Neutrophil (primary cell): ENCODE measurements at regions not wholly inside any gene's neighbourhood (a gene's known extent, or its start where the extent isn't known, plus 50 kb on each side); places are given as distances from the start of the nearest gene placed in this dataset.
"Not testable (repeated sequence)": the region's sequence is repeated elsewhere in the genome, so short reads cannot be mapped to it uniquely, and the experiment has no call there.

Experiments
- H3K27ac ChIP-seq: fragments of 200-600 bp; sonication (generic); 2 replicates; pipeline ENCODE4 v1.5.1; 2016; ENCODE audit warnings: mild to moderate bottlenecking, moderate library complexity
- H3K27me3 ChIP-seq: fragments of 200-600 bp; sonication (generic); 2 replicates; pipeline ENCODE4 v1.6.0; 2016; ENCODE audit warnings: mild to moderate bottlenecking
- H3K36me3 ChIP-seq: fragments of 200-600 bp; sonication (generic); 2 replicates; pipeline ENCODE4 v1.5.1; 2017
- H3K4me1 ChIP-seq, 2 experiments: fragments of 200-600 bp in 1 of 2; sonication (generic) in 1 of 2; 1 replicate in 1 of 2; 2 replicates in 1 of 2; pipeline versions ENCODE4 v1.5.1 to v1.6.1; 2013 to 2016; ENCODE audit warnings: low read depth in 1 of 2, low read length in 1 of 2, mild to moderate bottlenecking in 1 of 2, moderate library complexity in 1 of 2; ENCODE audit not compliant: control insufficient read depth in 1 of 2, insufficient read depth in 1 of 2
- H3K4me3 ChIP-seq, 2 experiments: fragments of 200-600 bp in 1 of 2; sonication (generic) in 1 of 2; 1 replicate in 1 of 2; 2 replicates in 1 of 2; pipeline ENCODE4 v1.5.1; 2013 to 2016; ENCODE audit warnings: low read depth in 1 of 2, low read length in 1 of 2, mild to moderate bottlenecking in 1 of 2, moderate library complexity in 1 of 2
- H3K9me3 ChIP-seq: fragments of 200-600 bp; sonication (generic); 2 replicates; pipeline ENCODE4 v1.5.1; 2016
- TF ChIP-seq, protein P1 (sequence below): fragments of 200-600 bp; sonication (generic); IDR thresholded peaks from 2 replicates; pipeline ENCODE4 v1.5.1; 2016; ENCODE audit warnings: antibody characterized with exemption

DNA sequence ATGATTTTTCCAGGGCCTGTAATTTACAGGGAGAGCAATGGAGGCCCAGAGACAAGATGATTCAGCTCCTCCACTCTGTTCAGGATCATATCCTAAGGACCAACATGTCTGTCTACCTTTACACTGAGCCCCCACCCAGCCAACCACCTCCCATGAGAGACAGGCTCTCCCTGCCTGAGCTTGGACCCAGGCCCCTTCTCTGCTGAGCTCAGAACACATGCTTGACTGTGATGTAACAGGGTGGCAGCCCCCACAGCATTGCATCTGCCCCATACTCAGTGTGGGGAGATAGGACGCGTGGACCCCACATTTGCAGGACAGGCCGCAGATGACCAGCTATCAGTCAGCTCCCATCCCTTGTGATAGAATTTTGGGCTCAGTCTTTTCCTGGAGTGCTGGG, 313.9 kb downstream of the ADGRD1 start:
- H3K27me3 ChIP-seq: no peaks in the 10 kb centered on the region
- TF ChIP-seq, protein P1, sequence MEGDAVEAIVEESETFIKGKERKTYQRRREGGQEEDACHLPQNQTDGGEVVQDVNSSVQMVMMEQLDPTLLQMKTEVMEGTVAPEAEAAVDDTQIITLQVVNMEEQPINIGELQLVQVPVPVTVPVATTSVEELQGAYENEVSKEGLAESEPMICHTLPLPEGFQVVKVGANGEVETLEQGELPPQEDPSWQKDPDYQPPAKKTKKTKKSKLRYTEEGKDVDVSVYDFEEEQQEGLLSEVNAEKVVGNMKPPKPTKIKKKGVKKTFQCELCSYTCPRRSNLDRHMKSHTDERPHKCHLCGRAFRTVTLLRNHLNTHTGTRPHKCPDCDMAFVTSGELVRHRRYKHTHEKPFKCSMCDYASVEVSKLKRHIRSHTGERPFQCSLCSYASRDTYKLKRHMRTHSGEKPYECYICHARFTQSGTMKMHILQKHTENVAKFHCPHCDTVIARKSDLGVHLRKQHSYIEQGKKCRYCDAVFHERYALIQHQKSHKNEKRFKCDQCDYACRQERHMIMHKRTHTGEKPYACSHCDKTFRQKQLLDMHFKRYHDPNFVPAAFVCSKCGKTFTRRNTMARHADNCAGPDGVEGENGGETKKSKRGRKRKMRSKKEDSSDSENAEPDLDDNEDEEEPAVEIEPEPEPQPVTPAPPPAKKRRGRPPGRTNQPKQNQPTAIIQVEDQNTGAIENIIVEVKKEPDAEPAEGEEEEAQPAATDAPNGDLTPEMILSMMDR: no peak
- H3K9me3 ChIP-seq: no peaks in the 10 kb centered on the region

DNA sequence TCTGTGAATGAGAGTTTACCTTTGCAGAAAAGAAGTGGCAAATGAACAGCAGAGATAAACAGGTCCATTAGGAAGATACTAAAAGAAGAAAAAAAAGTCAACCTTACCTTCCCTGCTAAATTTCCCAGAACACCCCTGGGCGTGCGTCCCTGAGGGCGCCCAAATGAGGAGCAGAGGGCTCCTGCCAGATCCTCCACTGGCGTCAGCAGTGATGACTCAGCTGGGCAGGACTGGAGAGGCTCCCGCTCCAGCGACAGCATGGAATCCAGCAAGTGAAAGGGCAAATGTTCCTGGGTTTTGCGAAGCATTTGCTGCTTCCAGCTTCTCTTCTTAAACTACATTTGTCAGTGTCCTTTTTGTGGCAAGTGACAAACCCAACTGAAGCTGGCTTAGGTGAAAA, 314.4 kb downstream of the ADGRD1 start:
- H3K27me3 ChIP-seq, H3K27ac ChIP-seq, H3K4me1 ChIP-seq, H3K4me3 ChIP-seq, H3K36me3 ChIP-seq, H3K9me3 ChIP-seq: not testable (repeated sequence)

More for the DNA sequence above, 313.9 kb downstream of the ADGRD1 start:
- Histone ChIP-seq H3K4me3 (no peak overlapping the region), H3K27ac (no peak overlapping the region), H3K36me3 (no peaks in the 10 kb centered on the region), H3K4me1 (no peaks in the 10 kb centered on the region)

DNA sequence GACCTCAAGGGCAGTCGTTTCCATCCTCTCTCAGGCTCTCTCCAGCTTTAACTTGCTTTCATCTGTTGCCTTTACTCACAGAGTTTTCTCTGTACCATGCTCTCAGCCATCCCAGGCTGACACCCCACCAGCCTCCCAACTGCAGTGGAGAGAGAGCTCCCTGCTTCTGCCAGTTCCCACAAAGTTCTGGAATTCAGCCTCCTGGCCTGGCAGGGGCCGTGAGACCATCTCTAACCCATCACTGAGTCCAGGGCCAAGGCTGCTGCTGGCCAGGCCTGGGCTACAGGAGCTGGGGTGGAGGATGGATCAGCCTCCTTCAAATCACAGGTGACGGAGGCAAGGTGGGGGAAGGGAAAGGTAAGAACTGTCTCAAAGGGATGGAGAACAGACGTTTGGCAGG, 314.9 kb downstream of the ADGRD1 start:
- not testable (repeated sequence) for H3K4me3 ChIP-seq, H3K9me3 ChIP-seq, H3K27ac ChIP-seq, H3K27me3 ChIP-seq, H3K4me1 ChIP-seq, H3K36me3 ChIP-seq

DNA sequence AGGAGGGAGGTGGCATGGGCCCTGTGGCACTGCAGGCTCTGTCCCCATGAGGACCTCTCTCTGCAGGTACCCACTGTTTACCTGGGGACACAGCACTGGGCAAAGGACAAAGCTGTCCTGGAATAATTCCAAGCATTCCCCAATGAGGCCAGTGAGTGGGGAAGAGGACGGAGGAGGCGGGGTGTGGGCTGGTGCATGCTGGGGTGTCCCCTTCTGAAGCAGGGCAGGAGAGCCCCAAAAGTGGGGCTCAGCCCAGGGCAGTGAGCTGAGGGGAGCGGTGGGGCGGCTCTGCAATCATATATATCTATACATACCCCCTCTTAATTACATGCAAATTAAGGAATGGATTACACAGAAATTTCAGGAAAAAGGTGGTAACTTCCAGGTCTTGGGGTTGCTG, 315.8 kb downstream of the ADGRD1 start:
- Histone ChIP-seq H3K4me1 (no peaks in the 10 kb centered on the region), H3K27me3 (no peaks in the 10 kb centered on the region)
- TF ChIP-seq, protein P1: no peak

DNA sequence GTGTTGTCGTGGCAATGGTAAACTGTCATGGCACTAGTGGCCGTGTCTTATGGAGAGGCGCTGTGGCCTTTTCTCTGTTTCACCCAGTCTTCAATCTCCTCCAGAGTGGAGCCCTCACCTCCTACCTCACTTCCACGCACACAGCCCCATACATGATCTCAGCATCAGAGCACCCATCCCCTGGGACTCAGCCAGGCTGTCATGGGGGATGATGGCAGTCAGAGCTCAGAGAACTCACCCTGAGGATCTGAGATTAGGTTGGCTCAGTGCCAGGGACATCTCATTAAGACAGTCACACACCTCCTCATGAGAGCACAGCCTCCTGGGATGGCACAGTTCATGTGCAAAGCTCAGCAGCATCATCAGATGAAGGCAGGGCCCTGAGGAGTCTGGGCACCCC, 316.3 kb downstream of the ADGRD1 start:
- H3K36me3 ChIP-seq, H3K4me3 ChIP-seq, H3K27ac ChIP-seq, H3K9me3 ChIP-seq, H3K27me3 ChIP-seq, H3K4me1 ChIP-seq: not testable (repeated sequence)

More for the DNA sequence above, 315.8 kb downstream of the ADGRD1 start:
- Histone ChIP-seq H3K4me3 (no peak overlapping the region), H3K27ac (no peak overlapping the region), H3K36me3 (no peaks in the 10 kb centered on the region), H3K9me3 (no peaks in the 10 kb centered on the region)

DNA sequence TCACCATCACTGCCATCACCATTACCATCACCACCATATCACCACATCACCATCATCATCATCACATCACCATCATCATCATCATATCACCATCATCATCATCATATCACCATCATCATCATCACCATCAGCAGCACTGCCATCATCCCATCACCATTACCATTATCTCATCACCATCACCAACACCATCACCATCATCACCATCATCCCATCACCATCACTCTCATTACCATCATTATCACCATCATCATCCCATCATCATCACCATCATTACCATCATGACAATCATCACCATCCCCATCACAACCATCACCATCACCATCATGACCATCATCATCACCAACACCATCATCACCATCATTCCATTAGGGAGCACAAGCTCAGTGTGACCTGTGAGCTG, 318.0 kb downstream of the ADGRD1 start:
- H3K4me3 ChIP-seq: no peak overlapping the region
- no peaks in the 10 kb centered on the region for H3K4me1 ChIP-seq

DNA sequence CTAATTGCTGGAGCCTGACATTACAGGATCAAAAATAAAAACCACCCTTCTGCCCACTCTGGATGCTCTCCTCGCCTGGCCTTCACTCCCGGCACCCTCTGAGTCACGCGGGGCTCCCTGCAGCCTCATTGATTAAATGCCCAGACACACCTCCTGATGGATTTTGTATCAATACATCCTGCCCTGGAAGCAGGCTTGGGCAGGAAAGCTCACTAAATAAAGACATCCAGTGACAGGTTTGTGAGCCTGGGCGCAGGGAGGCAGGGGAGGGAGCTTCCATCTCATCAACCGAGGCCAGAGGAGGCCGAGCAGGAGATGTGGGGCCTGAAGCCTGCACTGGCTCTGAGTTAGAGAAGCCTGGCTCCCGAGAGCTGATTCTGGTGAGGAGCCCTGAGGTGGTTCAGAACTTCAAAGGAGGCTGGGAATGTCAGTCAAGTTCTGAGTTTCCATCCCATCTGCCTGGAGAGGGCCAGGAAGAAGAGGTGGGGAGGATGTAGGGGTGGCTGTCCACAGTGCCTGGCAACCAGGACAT, 318.6 kb downstream of the ADGRD1 start:
- not testable (repeated sequence) for H3K9me3 ChIP-seq, H3K4me3 ChIP-seq, H3K27me3 ChIP-seq, H3K4me1 ChIP-seq, H3K27ac ChIP-seq, H3K36me3 ChIP-seq

More for the DNA sequence above, 318.0 kb downstream of the ADGRD1 start:
- Histone ChIP-seq H3K27me3 (no peaks in the 10 kb centered on the region), H3K9me3 (no peaks in the 10 kb centered on the region), H3K27ac (no peak overlapping the region), H3K36me3 (no peaks in the 10 kb centered on the region)
- TF ChIP-seq, protein P1: no peak

DNA sequence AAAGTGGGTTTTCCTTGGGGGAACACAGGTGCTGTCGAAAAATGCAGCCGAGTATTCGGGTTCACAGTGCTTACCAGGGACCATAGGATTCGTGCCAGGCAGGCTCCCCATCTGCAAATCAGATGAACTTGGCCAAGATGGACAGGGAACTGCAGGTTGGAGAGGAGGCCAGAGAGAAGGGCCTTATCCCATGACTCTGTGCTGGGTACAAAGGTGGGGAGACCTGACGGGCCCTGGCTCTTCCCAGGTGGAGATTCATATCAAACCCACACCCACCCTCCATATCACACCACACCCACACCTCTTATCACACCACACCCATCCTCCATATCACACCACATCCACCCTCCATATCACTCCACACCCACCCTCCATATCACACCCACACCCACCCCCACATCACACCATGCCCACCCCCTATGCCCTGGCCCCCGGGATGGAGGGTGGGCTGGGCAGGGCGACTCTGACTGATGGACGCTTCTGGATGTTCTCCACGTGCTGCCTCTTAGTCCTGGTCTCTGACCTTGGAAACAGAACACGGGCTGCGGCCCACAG, 319.7 kb downstream of the ADGRD1 start:
- H3K4me3 ChIP-seq: no peak overlapping the region
- no peaks in the 10 kb centered on the region for H3K27me3 ChIP-seq
- H3K4me1 ChIP-seq: no peaks in the 10 kb centered on the region
- no peak overlapping the region for H3K27ac ChIP-seq
- no peaks in the 10 kb centered on the region for H3K36me3 ChIP-seq
- TF ChIP-seq, protein P1: no peak
- no peaks in the 10 kb centered on the region for H3K9me3 ChIP-seq
